ENCODE measurements at regions not wholly inside any gene's neighbourhood (a gene's known extent, or its start where the extent isn't known, plus 50 kb on each side); places are given as distances from the start of the nearest gene placed in this dataset.

DNA sequence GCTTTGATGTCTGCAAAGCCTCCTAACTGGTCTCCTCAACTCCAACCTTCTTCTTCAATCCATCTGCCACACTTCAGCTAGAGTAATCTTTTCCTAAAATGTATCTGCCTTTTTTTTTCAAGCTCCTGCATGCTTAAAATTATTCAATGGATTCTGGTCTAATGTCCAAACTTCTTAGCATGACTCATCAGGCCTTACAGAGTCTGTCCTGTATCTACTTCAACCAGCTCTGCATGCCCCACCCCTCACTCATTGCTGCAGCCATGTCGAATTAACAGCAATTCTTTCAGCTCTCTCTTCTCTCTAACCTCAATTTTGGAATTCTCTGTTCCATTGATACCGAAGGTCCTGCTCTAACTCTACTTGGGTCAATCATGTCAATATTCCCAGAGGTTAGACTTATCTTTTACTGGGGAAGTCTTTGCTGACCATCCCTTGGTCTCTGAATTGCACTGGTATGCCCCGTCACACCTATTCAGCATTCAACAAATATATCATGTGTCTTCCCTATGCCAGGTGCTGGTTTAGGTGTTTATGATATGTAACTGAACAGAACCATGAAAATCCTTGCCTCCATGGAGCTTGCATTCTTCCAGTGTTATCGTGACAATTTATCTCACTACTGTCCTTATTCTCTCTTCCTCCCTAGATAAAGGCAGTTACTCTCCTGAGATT is 88.5 kb upstream of the NANOGP8 start (continued):
- TF ChIP-seq, protein P1, sequence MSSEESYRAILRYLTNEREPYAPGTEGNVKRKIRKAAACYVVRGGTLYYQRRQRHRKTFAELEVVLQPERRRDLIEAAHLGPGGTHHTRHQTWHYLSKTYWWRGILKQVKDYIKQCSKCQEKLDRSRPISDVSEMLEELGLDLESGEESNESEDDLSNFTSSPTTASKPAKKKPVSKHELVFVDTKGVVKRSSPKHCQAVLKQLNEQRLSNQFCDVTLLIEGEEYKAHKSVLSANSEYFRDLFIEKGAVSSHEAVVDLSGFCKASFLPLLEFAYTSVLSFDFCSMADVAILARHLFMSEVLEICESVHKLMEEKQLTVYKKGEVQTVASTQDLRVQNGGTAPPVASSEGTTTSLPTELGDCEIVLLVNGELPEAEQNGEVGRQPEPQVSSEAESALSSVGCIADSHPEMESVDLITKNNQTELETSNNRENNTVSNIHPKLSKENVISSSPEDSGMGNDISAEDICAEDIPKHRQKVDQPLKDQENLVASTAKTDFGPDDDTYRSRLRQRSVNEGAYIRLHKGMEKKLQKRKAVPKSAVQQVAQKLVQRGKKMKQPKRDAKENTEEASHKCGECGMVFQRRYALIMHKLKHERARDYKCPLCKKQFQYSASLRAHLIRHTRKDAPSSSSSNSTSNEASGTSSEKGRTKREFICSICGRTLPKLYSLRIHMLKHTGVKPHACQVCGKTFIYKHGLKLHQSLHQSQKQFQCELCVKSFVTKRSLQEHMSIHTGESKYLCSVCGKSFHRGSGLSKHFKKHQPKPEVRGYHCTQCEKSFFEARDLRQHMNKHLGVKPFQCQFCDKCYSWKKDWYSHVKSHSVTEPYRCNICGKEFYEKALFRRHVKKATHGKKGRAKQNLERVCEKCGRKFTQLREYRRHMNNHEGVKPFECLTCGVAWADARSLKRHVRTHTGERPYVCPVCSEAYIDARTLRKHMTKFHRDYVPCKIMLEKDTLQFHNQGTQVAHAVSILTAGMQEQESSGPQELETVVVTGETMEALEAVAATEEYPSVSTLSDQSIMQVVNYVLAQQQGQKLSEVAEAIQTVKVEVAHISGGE (CRISPR knock-in tag; IDR thresholded peaks at IDR 0.05): no peak
- TF ChIP-seq COPS2 (conservative IDR thresholded peaks at IDR 0.05) (no peak), RBBP5 (IDR thresholded peaks at IDR 0.05; ENCODE audit: borderline replicate concordance, insufficient read depth, low read length, poor library complexity, severe bottlenecking) (no peak), DDX20 (tag; IDR thresholded peaks at IDR 0.05; ENCODE audit: low read depth) (no peak), EP400 (IDR thresholded peaks at IDR 0.05) (no peak; the same call in 1 of the 2 replicates), NFXL1 (CRISPR knock-in tag; IDR thresholded peaks at IDR 0.05) (no peak), ZNF445 (CRISPR knock-in tag; IDR thresholded peaks at IDR 0.05; ENCODE audit: low read depth) (no peak), TRIM28 (IDR thresholded peaks at IDR 0.05) (peak; percentile 76), TFAM (CRISPR knock-in tag; conservative IDR thresholded peaks at IDR 0.05) (no peak), ZNF253 (CRISPR knock-in tag; conservative IDR thresholded peaks at IDR 0.05) (no peak), NEUROD1 (IDR thresholded peaks at IDR 0.05; ENCODE audit: borderline replicate concordance, low read depth, low read length, partially characterized antibody) (no peak), ARID1B (IDR thresholded peaks at IDR 0.05) (peak; percentile 86), CHD1 (IDR thresholded peaks at IDR 0.05; ENCODE audit: low read length) (no peak), HDAC6 (IDR thresholded peaks at IDR 0.05; ENCODE audit: low read depth, low read length) (no peak), PHF21A (IDR thresholded peaks at IDR 0.05; ENCODE audit: borderline replicate concordance, low read depth) (no peak), TSC22D4 (tag; IDR thresholded peaks at IDR 0.05) (no peak), RFX7 (CRISPR knock-in tag; IDR thresholded peaks at IDR 0.05) (no peak), HNRNPL (IDR thresholded peaks at IDR 0.05; ENCODE audit: low read depth, low read length) (no peak), ZNF3 (CRISPR knock-in tag; IDR thresholded peaks at IDR 0.05) (no peak)
- TF ChIP-seq, protein P2, sequence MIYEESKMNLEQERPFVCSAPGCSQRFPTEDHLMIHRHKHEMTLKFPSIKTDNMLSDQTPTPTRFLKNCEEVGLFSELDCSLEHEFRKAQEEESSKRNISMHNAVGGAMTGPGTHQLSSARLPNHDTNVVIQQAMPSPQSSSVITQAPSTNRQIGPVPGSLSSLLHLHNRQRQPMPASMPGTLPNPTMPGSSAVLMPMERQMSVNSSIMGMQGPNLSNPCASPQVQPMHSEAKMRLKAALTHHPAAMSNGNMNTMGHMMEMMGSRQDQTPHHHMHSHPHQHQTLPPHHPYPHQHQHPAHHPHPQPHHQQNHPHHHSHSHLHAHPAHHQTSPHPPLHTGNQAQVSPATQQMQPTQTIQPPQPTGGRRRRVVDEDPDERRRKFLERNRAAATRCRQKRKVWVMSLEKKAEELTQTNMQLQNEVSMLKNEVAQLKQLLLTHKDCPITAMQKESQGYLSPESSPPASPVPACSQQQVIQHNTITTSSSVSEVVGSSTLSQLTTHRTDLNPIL (CRISPR knock-in tag; IDR thresholded peaks at IDR 0.05): no peak
- TF ChIP-seq, protein P3, sequence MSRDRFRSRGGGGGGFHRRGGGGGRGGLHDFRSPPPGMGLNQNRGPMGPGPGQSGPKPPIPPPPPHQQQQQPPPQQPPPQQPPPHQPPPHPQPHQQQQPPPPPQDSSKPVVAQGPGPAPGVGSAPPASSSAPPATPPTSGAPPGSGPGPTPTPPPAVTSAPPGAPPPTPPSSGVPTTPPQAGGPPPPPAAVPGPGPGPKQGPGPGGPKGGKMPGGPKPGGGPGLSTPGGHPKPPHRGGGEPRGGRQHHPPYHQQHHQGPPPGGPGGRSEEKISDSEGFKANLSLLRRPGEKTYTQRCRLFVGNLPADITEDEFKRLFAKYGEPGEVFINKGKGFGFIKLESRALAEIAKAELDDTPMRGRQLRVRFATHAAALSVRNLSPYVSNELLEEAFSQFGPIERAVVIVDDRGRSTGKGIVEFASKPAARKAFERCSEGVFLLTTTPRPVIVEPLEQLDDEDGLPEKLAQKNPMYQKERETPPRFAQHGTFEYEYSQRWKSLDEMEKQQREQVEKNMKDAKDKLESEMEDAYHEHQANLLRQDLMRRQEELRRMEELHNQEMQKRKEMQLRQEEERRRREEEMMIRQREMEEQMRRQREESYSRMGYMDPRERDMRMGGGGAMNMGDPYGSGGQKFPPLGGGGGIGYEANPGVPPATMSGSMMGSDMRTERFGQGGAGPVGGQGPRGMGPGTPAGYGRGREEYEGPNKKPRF (IDR thresholded peaks at IDR 0.05; ENCODE audit: low read depth, low read length): no peak
- TF ChIP-seq, protein P4, sequence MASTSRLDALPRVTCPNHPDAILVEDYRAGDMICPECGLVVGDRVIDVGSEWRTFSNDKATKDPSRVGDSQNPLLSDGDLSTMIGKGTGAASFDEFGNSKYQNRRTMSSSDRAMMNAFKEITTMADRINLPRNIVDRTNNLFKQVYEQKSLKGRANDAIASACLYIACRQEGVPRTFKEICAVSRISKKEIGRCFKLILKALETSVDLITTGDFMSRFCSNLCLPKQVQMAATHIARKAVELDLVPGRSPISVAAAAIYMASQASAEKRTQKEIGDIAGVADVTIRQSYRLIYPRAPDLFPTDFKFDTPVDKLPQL (IDR thresholded peaks at IDR 0.05; ENCODE audit: extremely low read depth, insufficient read length): no peak
